ENCODE measurements at regions not wholly inside any gene's neighbourhood (a gene's known extent, or its start where the extent isn't known, plus 50 kb on each side); places are given as distances from the start of the nearest gene placed in this dataset.

GRCh38 chr4:30656828-30657227 lies 63.3 kb upstream of the PCDH7 start:
- Mint-ChIP-seq H3K27me3 (ENCODE audit: low read depth in 3 of 3) (no peaks in the 10 kb centered on the region), H3K27ac (no peak overlapping the region), H3K9me3 (peaks cover 0 to 2% (median 0%) of the 10 kb centered on the region in 7 donors), H3K4me3 (no peak overlapping the region), H3K36me3 (no peaks in the 10 kb centered on the region), H3K4me1 (no peaks in the 10 kb centered on the region)
- no peak overlapping the region for H3K27ac ChIP-seq (ENCODE audit: low read depth in 1 of 2, low read length in 2 of 2)
- 100% methylated on average over 1 of the region's 5 CpGs for WGBS (ENCODE audit: insufficient coverage)
- no peak overlapping the region for H2AFZ ChIP-seq (ENCODE audit: insufficient read depth, low read depth, low read length, poor library complexity, severe bottlenecking)
- no peaks in the 10 kb centered on the region for H3K4me1 ChIP-seq (ENCODE audit: control insufficient read depth in 1 of 2, insufficient read depth in 2 of 2, low read length in 2 of 2)
- no peak for DNase-seq
- H3K4me3 ChIP-seq (replicated peaks in 1 of 3; ENCODE audit: low read depth in 2 of 3, low read length in 3 of 3) = no peak overlapping the region
- TF ChIP-seq CTCF (IDR thresholded peaks at IDR 0.05) = no peak
- H3K9ac ChIP-seq (ENCODE audit: insufficient read depth, low read length, poor library complexity, severe bottlenecking) = no peak overlapping the region
- intact Hi-C loops (cut with micrococcal nuclease) = no loop called here
- H4K20me1 ChIP-seq (ENCODE audit: insufficient read depth, low read length) = no peaks in the 10 kb centered on the region
- H3K9me3 ChIP-seq (replicated peaks in 1 of 2; ENCODE audit: control insufficient read depth in 1 of 2, insufficient read depth in 1 of 2, low read length in 2 of 2) = no peaks in the 10 kb centered on the region
- no peaks in the 10 kb centered on the region for H3K36me3 ChIP-seq (replicated peaks in 1 of 2; ENCODE audit: control insufficient read depth in 1 of 2, insufficient read depth in 2 of 2, low read length in 2 of 2)
- H3K79me2 ChIP-seq (ENCODE audit: insufficient read depth, low read length) = no peaks in the 10 kb centered on the region
- no peak overlapping the region for H3K4me2 ChIP-seq (replicated peaks; ENCODE audit: extremely low read depth, low read length, poor library complexity, severe bottlenecking)
- H3K27me3 ChIP-seq (ENCODE audit: control insufficient read depth in 2 of 2, insufficient read depth in 2 of 2, low read length in 2 of 2) = no peaks in the 10 kb centered on the region

- H3K27me3 ChIP-seq (ENCODE audit: control insufficient read depth in 2 of 2, insufficient read depth in 2 of 2, low read length in 2 of 2) = no peaks in the 10 kb centered on the region
- H3K27ac ChIP-seq (ENCODE audit: low read depth in 1 of 2, low read length in 2 of 2) = no peak overlapping the region
- H2AFZ ChIP-seq (ENCODE audit: insufficient read depth, low read depth, low read length, poor library complexity, severe bottlenecking) = no peak overlapping the region
- H3K79me2 ChIP-seq (ENCODE audit: insufficient read depth, low read length) = no peaks in the 10 kb centered on the region
- H3K36me3 ChIP-seq (replicated peaks in 1 of 2; ENCODE audit: control insufficient read depth in 1 of 2, insufficient read depth in 2 of 2, low read length in 2 of 2) = no peaks in the 10 kb centered on the region
- no peak for TF ChIP-seq CTCF (IDR thresholded peaks at IDR 0.05)
- WGBS (ENCODE audit: insufficient coverage) = 83% methylated on average over 1 of the region's 3 CpGs
- no peaks in the 10 kb centered on the region for H3K9me3 ChIP-seq (replicated peaks in 1 of 2; ENCODE audit: control insufficient read depth in 1 of 2, insufficient read depth in 1 of 2, low read length in 2 of 2)
- intact Hi-C loops (cut with micrococcal nuclease) = no loop called here
- H3K4me3 ChIP-seq (replicated peaks in 1 of 3; ENCODE audit: low read depth in 2 of 3, low read length in 3 of 3) = no peak overlapping the region
- no peaks in the 10 kb centered on the region for H3K4me1 Mint-ChIP-seq
- no peaks in the 10 kb centered on the region for H3K27me3 Mint-ChIP-seq (ENCODE audit: low read depth in 3 of 3)
- H3K36me3 Mint-ChIP-seq = no peaks in the 10 kb centered on the region
- no peak overlapping the region for H3K4me2 ChIP-seq (replicated peaks; ENCODE audit: extremely low read depth, low read length, poor library complexity, severe bottlenecking)
- H3K4me3 Mint-ChIP-seq = no peak overlapping the region
- no peak for DNase-seq
- no peaks in the 10 kb centered on the region for H3K4me1 ChIP-seq (ENCODE audit: control insufficient read depth in 1 of 2, insufficient read depth in 2 of 2, low read length in 2 of 2)
- no peaks in the 10 kb centered on the region for H4K20me1 ChIP-seq (ENCODE audit: insufficient read depth, low read length)
- H3K9ac ChIP-seq (ENCODE audit: insufficient read depth, low read length, poor library complexity, severe bottlenecking) = no peak overlapping the region
- no peak overlapping the region for H3K27ac Mint-ChIP-seq
- H3K9me3 Mint-ChIP-seq = no peaks in the 10 kb centered on the region
Measured at GRCh38 chr4:30667919-30668318, 52.2 kb upstream of the PCDH7 start.

Data from CD14-positive monocyte (primary cell).